GM06990 (cell line): ENCODE measurements at regions not wholly inside any gene's neighbourhood (a gene's known extent, or its start where the extent isn't known, plus 50 kb on each side); places are given as distances from the start of the nearest gene placed in this dataset.

Source experiments
- DNase-seq: peaks from one replicate; pipeline ENCODE4 v3.0.0-alpha.2; 2011; ENCODE audit not compliant: insufficient read length; ENCODE audit errors: extremely low read depth
- H3K27me3 ChIP-seq: replicated peaks from 2 replicates; pipeline ENCODE4 v1.6.0; 2011; ENCODE audit warnings: low read length; ENCODE audit not compliant: control insufficient read depth, insufficient read depth
- H3K36me3 ChIP-seq: 2 replicates; pipeline ENCODE4 v1.5.1; 2011; ENCODE audit warnings: low read length; ENCODE audit not compliant: control insufficient read depth, insufficient read depth
- H3K4me3 ChIP-seq: replicated peaks from 2 replicates; pipeline ENCODE4 v1.5.1; 2011; ENCODE audit warnings: low read depth, mild to moderate bottlenecking, control low read depth, low read length
- CTCF ChIP-seq: IDR thresholded peaks from 2 replicates; pipeline ENCODE4 v1.5.1; 2011; ENCODE audit warnings: low read length, control low read depth, mild to moderate bottlenecking, inconsistent platforms; ENCODE audit not compliant: insufficient read depth, poor library complexity, severe bottlenecking

- DNase-seq = no peak
- Histone ChIP-seq H3K27me3 (no peaks in the 10 kb centered on the region), H3K36me3 (no peaks in the 10 kb centered on the region), H3K4me3 (no peak overlapping the region)
- no peak for TF ChIP-seq CTCF
These were observed 854.3 kb upstream of the SALL3 start for GRCh38 chr18:78125206-78125896.

- Histone ChIP-seq H3K4me3 (no peak overlapping the region), H3K36me3 (no peaks in the 10 kb centered on the region), H3K27me3 (no peaks in the 10 kb centered on the region)
- TF ChIP-seq CTCF = no peak
- no peak for DNase-seq
These were observed 853.5 kb upstream of the SALL3 start for GRCh38 chr18:78126106-78126505.

GRCh38 chr18:78126536-78126935 is 853.1 kb upstream of the SALL3 start:
- TF ChIP-seq CTCF = no peak
- Histone ChIP-seq H3K27me3 (no peaks in the 10 kb centered on the region), H3K36me3 (no peaks in the 10 kb centered on the region), H3K4me3 (no peak overlapping the region)
- DNase-seq = no peak

- no peak for DNase-seq
These were observed 852.6 kb upstream of the SALL3 start for GRCh38 chr18:78127041-78127440.

GRCh38 chr18:78128004-78128403 is 851.6 kb upstream of the SALL3 start:
- no peaks in the 10 kb centered on the region for H3K27me3 ChIP-seq
- no peaks in the 10 kb centered on the region for H3K36me3 ChIP-seq
- DNase-seq = no peak
- no peak for TF ChIP-seq CTCF
- no peak overlapping the region for H3K4me3 ChIP-seq

More at GRCh38 chr18:78127041-78127440, 852.6 kb upstream of the SALL3 start:
- Histone ChIP-seq H3K4me3 (no peak overlapping the region), H3K36me3 (no peaks in the 10 kb centered on the region), H3K27me3 (no peaks in the 10 kb centered on the region)
- no peak for TF ChIP-seq CTCF

- DNase-seq = no peak
- Histone ChIP-seq H3K36me3 (no peaks in the 10 kb centered on the region), H3K4me3 (no peak overlapping the region), H3K27me3 (no peaks in the 10 kb centered on the region)
- TF ChIP-seq CTCF = no peak
These were observed 850.4 kb upstream of the SALL3 start for GRCh38 chr18:78129260-78129659.
